ENCODE measurements at regions not wholly inside any gene's neighbourhood (a gene's known extent, or its start where the extent isn't known, plus 50 kb on each side); places are given as distances from the start of the nearest gene placed in this dataset.
A peak's percentile ranks its signal among the peaks of the same experiment; 100 is the strongest.

DNA sequence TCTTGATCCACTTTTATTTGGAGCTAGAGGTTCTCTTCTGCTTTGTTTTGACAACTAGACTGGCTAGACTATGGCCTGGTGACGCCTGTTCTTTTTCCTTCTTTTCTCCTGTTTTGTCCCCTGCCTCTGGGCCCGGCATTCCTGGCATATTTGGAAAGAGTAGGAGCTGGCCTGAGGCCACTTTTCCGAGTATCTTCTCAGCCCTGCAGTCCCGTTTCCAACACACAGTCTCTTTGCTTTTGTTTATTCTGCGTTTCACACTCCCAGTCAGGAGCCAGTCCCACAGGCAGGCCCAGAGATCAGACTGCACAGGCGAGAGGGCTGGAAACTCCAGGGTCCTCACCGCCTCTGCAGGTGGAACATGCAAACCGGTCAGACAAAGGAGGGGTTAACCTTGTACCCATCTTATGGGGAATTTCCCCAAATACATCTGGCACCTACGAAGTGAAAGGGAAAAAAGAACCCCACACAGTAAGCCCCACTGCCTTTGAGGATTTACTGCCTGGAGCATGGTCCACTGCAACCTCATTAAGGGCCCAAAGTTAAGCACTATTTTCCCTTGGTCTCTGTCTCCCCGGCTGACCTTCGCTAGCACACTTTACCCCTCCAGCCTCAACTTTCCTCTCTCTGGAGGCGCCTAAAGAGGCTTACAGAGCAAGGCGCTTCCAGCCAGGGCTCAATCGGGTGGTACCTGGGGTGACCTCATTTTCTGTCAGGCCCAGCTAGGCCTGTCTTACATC is 141.1 kb downstream of the TOMM20 start:
- ATAC-seq, result peak; percentile 91
- Histone ChIP-seq H3K9me3 (ENCODE audit: control insufficient read depth, low read length) (no peaks in the 10 kb centered on the region), H3K4me1 (ENCODE audit: control insufficient read depth, insufficient read depth, low read length) (peaks cover 12% of the 10 kb centered on the region), H3K27ac (ENCODE audit: low read length) (peak overlapping the region; percentile 100), H3K4me3 (ENCODE audit: low read length) (no peak overlapping the region), H3K27me3 (ENCODE audit: control insufficient read depth, insufficient read depth) (no peaks in the 10 kb centered on the region)
- peak; percentile 85 to 93 (median 86) for DNase-seq
- intact Hi-C loops (cut with DNase I), result loop anchor here in 2 of 4 donors (5.0 to 10.0 kb wide), 4 partner anchors 87 to 493 kb away; no protein-coding TSS in a partner anchor
- 39% methylated on average over 14 of the region's 14 CpGs for WGBS

DNA sequence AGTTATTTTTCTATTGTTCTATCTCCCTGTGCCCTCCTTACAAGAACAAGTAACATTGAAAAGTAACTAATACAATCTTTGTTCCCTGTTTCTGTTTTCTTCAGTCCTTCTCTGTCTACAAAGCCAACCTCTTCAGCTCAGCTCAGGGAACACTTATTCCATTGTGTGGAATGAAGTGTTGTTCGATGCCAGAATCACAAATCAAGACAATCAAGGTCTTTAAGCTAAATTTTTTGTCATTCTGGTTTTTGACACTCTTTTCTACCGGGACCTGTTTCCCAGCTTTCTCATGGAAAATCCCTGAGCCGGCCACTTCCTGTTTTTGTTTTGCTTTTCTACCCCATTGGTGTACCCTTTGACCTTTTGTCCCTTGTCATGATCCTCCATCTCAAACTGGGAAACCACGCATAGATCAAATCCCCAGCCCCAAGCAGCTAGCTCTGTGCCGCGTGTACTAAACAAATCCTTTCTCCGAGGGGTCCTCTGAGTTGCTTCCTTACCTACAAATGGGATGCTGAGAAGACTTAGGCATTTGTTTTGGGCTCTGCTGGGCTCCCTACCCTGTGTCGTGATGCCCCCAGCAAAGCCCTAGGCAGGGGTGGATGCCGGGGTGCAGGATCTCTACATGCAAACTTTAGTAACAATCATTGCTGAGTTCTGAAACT is 141.8 kb downstream of the TOMM20 start:
- peak; percentile 31 to 65 for ATAC-seq
- Histone ChIP-seq H3K27ac (ENCODE audit: low read length) (peak overlapping the region; percentile 100), H3K27me3 (ENCODE audit: control insufficient read depth, insufficient read depth) (no peaks in the 10 kb centered on the region), H3K9me3 (ENCODE audit: control insufficient read depth, low read length) (no peaks in the 10 kb centered on the region), H3K4me3 (ENCODE audit: low read length) (no peak overlapping the region), H3K4me1 (ENCODE audit: control insufficient read depth, insufficient read depth, low read length) (peaks cover 13% of the 10 kb centered on the region)
- 34% methylated on average over 9 of the region's 9 CpGs for whole genome bisulfite sequencing
- intact Hi-C loops (cut with DNase I), result loop anchor here in 2 of 4 donors (5.0 to 10.0 kb wide), 4 partner anchors 88 to 492 kb away; no protein-coding TSS in a partner anchor
- DNase-seq, result no peak

- no peaks in the 10 kb centered on the region for H3K27me3 ChIP-seq (ENCODE audit: control insufficient read depth, insufficient read depth)
- no peaks in the 10 kb centered on the region for H3K9me3 ChIP-seq (ENCODE audit: control insufficient read depth, low read length)
- intact Hi-C loops (cut with DNase I), result loop anchor here in 2 of 4 donors (5.0 to 10.0 kb wide), 4 partner anchors 89 to 491 kb away; no protein-coding TSS in a partner anchor
- H3K27ac ChIP-seq (ENCODE audit: low read length), result peak overlapping the region; percentile 82
- DNase-seq (peak in 1 of 3 donors; percentile 73), ATAC-seq (no peak)
- 90% methylated on average over 10 of the region's 10 CpGs for WGBS
- H3K4me3 ChIP-seq (ENCODE audit: low read length), result no peak overlapping the region
- peaks cover 24% of the 10 kb centered on the region for H3K4me1 ChIP-seq (ENCODE audit: control insufficient read depth, insufficient read depth, low read length)
Measured at GRCh38 chr1:234985516-234986294, 142.9 kb downstream of the TOMM20 start.

DNA sequence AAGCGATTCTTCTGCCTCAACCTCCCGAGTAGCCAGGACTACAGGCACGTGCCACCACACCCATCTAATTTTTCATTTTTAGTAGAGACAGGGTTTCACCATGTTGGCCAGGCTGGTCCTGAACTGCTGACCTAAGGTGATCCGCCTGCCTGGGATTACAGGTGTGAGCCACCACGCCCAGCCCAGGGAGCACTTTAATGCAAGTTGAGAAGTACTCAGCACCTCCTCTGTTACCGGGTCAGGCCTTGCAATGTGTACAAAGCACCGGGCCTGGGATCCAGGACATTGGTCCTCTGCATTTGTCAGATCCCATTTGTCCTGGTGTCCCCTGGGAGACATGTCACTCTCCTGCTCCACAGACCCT is 143.6 kb downstream of the TOMM20 start:
- no peaks in the 10 kb centered on the region for H3K27me3 ChIP-seq (ENCODE audit: control insufficient read depth, insufficient read depth)
- ATAC-seq (no peak), DNase-seq (no peak)
- WGBS, result 94% methylated on average over 7 of the region's 7 CpGs
- H3K4me3 ChIP-seq (ENCODE audit: low read length), result no peak overlapping the region
- intact Hi-C loops (cut with DNase I), result loop anchor here in 2 of 4 donors (5.0 to 10.0 kb wide), 4 partner anchors 90 to 490 kb away; no protein-coding TSS in a partner anchor
- peaks cover 31% of the 10 kb centered on the region for H3K4me1 ChIP-seq (ENCODE audit: control insufficient read depth, insufficient read depth, low read length)
- no peaks in the 10 kb centered on the region for H3K9me3 ChIP-seq (ENCODE audit: control insufficient read depth, low read length)
- H3K27ac ChIP-seq (ENCODE audit: low read length), result peak overlapping the region; percentile 82

GRCh38 chr1:234983564-234984238 is 144.9 kb downstream of the TOMM20 start:
- intact Hi-C loops (cut with DNase I), result loop anchor here in 3 of 4 donors (5.0 to 10.0 kb wide), 7 partner anchors 89 to 489 kb away; no protein-coding TSS in a partner anchor
- Histone ChIP-seq H3K4me3 (ENCODE audit: low read length) (no peak overlapping the region), H3K4me1 (ENCODE audit: control insufficient read depth, insufficient read depth, low read length) (peaks cover 33% of the 10 kb centered on the region), H3K9me3 (ENCODE audit: control insufficient read depth, low read length) (no peaks in the 10 kb centered on the region), H3K27ac (ENCODE audit: low read length) (peak overlapping the region; percentile 83), H3K27me3 (ENCODE audit: control insufficient read depth, insufficient read depth) (no peaks in the 10 kb centered on the region)
- DNase-seq (no peak), ATAC-seq (no peak)
- 90% methylated on average over 7 of the region's 7 CpGs for WGBS

- Histone ChIP-seq H3K4me3 (ENCODE audit: low read length) (no peak overlapping the region), H3K9me3 (ENCODE audit: control insufficient read depth, low read length) (no peaks in the 10 kb centered on the region), H3K27me3 (ENCODE audit: control insufficient read depth, insufficient read depth) (no peaks in the 10 kb centered on the region), H3K4me1 (ENCODE audit: control insufficient read depth, insufficient read depth, low read length) (peaks cover 37% of the 10 kb centered on the region), H3K27ac (ENCODE audit: low read length) (peak overlapping the region; percentile 98)
- no peak for ATAC-seq
- WGBS, result 94% methylated on average over 2 of the region's 2 CpGs
- intact Hi-C loops (cut with DNase I), result loop anchor here in 3 of 4 donors (5.0 to 10.0 kb wide), 7 partner anchors 91 to 487 kb away; no protein-coding TSS in a partner anchor
- DNase-seq, result no peak
Measured at GRCh38 chr1:234981758-234982157, 146.9 kb downstream of the TOMM20 start.

DNA sequence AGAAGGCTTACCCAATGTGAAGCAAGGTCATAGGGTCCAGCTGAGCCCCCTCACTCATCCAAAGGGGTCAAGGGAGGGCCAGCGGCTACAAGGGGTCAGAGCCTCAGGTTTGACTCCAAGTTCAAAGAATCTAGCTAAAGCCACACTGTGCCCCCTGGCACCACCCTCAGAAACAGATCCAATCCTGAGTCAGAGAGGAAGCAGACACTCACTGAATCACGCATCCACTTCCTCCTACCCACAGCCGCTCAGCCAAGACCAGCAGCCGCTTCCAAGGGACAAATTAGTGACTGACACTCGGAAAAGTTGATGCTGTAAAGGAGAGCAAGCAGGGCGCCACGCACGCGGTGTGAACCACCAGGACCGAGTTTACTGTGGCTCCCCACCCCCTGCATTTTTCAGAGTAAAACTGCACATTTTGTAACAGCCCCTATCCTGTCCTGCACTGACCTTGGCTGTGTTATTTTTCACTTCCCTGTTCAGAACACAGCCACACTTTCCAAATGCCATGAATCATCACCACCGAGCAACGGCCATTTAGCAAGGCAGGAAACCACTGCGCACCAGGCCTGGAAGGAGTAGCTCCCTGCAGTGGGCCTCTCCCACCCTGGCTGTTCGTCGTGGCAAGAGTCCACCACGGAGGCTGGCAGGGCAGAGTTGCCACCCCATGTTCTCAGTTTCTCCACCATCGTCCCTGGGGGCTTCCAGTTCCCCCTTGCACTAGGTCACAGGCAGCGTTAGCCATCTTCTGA is 147.8 kb downstream of the TOMM20 start:
- Histone ChIP-seq H3K4me1 (ENCODE audit: control insufficient read depth, insufficient read depth, low read length) (peaks cover 41% of the 10 kb centered on the region), H3K4me3 (ENCODE audit: low read length) (no peak overlapping the region), H3K27me3 (ENCODE audit: control insufficient read depth, insufficient read depth) (no peaks in the 10 kb centered on the region), H3K27ac (ENCODE audit: low read length) (peak overlapping the region; percentile 98), H3K9me3 (ENCODE audit: control insufficient read depth, low read length) (no peaks in the 10 kb centered on the region)
- WGBS, result 26% methylated on average over 18 of the region's 18 CpGs
- intact Hi-C loops (cut with DNase I), result loop anchor here in 3 of 4 donors (5.0 to 10.0 kb wide), 7 partner anchors 91 to 486 kb away; no protein-coding TSS in a partner anchor
- peak; percentile 90 to 92 (median 90) for DNase-seq
- ATAC-seq, result peak; percentile 82 to 90

- Histone ChIP-seq H3K27ac (ENCODE audit: low read length) (peak overlapping the region; percentile 98), H3K27me3 (ENCODE audit: control insufficient read depth, insufficient read depth) (no peaks in the 10 kb centered on the region), H3K4me3 (ENCODE audit: low read length) (no peak overlapping the region), H3K4me1 (ENCODE audit: control insufficient read depth, insufficient read depth, low read length) (peaks cover 41% of the 10 kb centered on the region), H3K9me3 (ENCODE audit: control insufficient read depth, low read length) (no peaks in the 10 kb centered on the region)
- DNase-seq (no peak), ATAC-seq (no peak)
- intact Hi-C loops (cut with DNase I), result loop anchor here in 3 of 4 donors (5.0 to 10.0 kb wide), 7 partner anchors 92 to 485 kb away; no protein-coding TSS in a partner anchor
- 71% methylated on average over 6 of the region's 6 CpGs for WGBS
Measured at GRCh38 chr1:234980291-234980644, 148.4 kb downstream of the TOMM20 start.

DNA sequence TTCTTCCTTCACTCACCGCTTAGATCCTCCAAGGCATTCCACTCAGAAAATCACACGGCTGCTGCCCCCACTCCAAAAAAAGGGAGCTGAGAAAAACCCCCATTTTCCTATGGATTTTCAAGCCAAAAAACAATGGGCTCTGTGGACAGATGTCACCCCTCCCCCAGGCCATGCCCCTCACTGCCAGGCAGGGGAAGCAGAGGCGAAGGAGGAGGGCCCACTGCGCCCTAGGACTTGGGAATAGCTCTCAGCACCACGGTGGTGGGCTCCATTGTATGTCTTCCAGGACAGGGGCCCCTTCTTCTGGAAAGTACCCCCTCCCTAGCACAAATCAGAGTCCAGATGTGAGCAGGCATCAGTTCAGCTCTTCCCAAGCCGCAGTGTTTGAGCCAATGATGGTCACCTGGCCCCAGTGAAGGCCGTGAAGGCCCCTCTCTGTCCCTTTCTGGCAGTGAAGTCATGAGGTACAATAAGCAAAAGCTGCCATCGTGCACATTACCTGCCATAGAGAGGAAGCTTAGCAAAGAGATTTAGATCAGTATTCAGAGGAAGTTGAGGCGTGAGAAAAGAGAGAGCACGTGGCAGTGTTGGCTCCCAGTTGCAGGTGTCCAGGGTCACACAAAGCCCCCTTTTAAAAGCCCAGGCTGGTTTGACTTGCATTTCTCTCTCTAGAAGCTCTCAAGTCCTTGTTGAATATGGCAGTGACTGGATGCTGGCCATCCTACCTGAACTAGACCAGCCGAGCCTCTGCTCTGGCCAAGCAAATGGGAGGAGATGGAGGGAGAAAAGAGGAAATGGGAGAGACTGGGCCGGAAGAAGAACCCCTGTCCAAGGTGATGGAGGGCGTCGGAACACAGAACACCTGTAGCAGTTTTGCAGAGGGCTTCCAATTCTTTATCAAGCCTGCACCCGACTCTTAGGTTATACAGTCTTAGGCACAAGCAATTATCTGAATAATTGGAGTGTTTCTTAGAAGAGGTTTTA is 149.0 kb downstream of the TOMM20 start:
- no peaks in the 10 kb centered on the region for H3K27me3 ChIP-seq (ENCODE audit: control insufficient read depth, insufficient read depth)
- peaks cover 39% of the 10 kb centered on the region for H3K4me1 ChIP-seq (ENCODE audit: control insufficient read depth, insufficient read depth, low read length)
- no peaks in the 10 kb centered on the region for H3K9me3 ChIP-seq (ENCODE audit: control insufficient read depth, low read length)
- intact Hi-C loops (cut with DNase I), result loop anchor here in 3 of 4 donors (5.0 to 10.0 kb wide), 10 partner anchors 93 to 485 kb away; partner anchors contain the start of gene IRF2BP2 (in 2 of the 3)
- no peak overlapping the region for H3K4me3 ChIP-seq (ENCODE audit: low read length)
- peak overlapping the region; percentile 98 for H3K27ac ChIP-seq (ENCODE audit: low read length)
- DNase-seq, result peak in 1 of 3 donors; percentile 27
- WGBS, result 67% methylated on average over 15 of the region's 15 CpGs
- ATAC-seq, result no peak

All from right cardiac atrium (tissue), 5 donors.